Thyroid gland (tissue), 4 donors: ENCODE measurements at regions not wholly inside any gene's neighbourhood (a gene's known extent, or its start where the extent isn't known, plus 50 kb on each side); places are given as distances from the start of the nearest gene placed in this dataset.

Experiments
- DNase-seq, 2 donors: peaks; one replicate each; pipeline ENCODE4 v3.0.0-alpha.2; 2019
- H3K27ac ChIP-seq, 3 donors: fragments of 200-600 bp; sonication (generic); 1 replicate in 2 of 3; 2 replicates in 1 of 3; pipeline ENCODE4 v1.5.1; 2016 to 2019; ENCODE audit warnings: mild to moderate bottlenecking in 1 of 3, moderate library complexity in 1 of 3
- H3K27me3 ChIP-seq: fragments of 200-600 bp; sonication (generic); one replicate; pipeline ENCODE4 v1.5.1; 2019
- H3K36me3 ChIP-seq, 2 donors: fragments of 200-600 bp; sonication (generic); one replicate each; pipeline ENCODE4 v1.5.1; 2016 to 2019
- H3K4me1 ChIP-seq, 2 donors: fragments of 200-600 bp; sonication (generic); one replicate each; pipeline ENCODE4 v1.5.1; 2017 to 2019
- H3K4me3 ChIP-seq, 3 donors: fragments of 200-600 bp; sonication (generic); replicated peaks in 1 of 3; 1 replicate in 2 of 3; 2 replicates in 1 of 3; pipeline ENCODE4 v1.5.1; 2016; ENCODE audit warnings: mild to moderate bottlenecking in 1 of 3
- H3K9me3 ChIP-seq: fragments of 200-600 bp; sonication (generic); one replicate; pipeline ENCODE4 v1.5.1; 2017
- POLR2A ChIP-seq, 2 donors: fragments of 450-650 bp; IDR thresholded peaks; one replicate each; pipeline ENCODE4 v1.6.1; 2017; ENCODE audit warnings: antibody characterized with exemption in 2 of 2, mild to moderate bottlenecking in 2 of 2, moderate library complexity in 1 of 2
- WGBS, 2 donors: methylation state at CpG; one replicate each; pipeline ENCODE4 v1.1.5; 2017; 5-methylcytosine and 5-hydroxymethylcytosine counted together
- intact Hi-C: fragments of 100-400 bp; cut with DNase I; formaldehyde crosslinking; loops from one replicate; pipeline ENCODE4 v1.15.1; 2023
- TF ChIP-seq, protein P1 (sequence below), 6 experiments: fragments of 200-600 bp in 3 of 6; fragments of 450-650 bp in 3 of 6; sonication (generic) in 3 of 6; IDR thresholded peaks; one replicate each; pipeline ENCODE4 v1.5.1; 2016 to 2019; ENCODE audit warnings: antibody characterized with exemption in 6 of 6, mild to moderate bottlenecking in 2 of 6, inconsistent platforms in 1 of 6, moderate library complexity in 1 of 6

DNA sequence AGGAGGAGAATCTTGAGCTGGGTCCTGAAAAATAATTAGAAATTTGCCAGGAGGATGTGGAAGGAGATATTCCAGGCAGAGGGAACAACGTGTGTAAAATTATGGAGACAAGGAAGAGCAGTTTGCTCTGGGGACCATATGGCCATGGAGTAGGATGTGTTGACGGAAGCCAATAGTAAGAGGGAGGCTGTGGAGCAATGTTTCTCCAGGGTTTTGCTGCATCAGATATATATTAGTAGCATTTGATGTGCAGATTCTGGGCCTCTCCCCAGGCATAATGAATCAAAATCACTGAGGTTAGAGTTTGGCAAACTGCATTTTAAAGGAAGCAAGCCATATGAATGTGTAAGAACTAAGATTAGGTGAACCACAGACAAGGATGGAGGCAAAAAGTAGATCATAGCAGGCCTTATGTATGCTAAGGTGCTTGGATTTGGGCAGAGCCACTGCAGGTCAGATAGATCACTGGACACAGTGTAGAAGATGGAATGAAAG lies 192.9 kb upstream of the IL12A start:
- intact Hi-C loops = no loop called here
- 86 to 98% methylated on average over 2 of the region's 2 CpGs for WGBS, 2 donors
- no peaks in the 10 kb centered on the region for H3K27me3 ChIP-seq
- H3K27ac ChIP-seq = no peak overlapping the region
- no peaks in the 10 kb centered on the region for H3K9me3 ChIP-seq
- TF ChIP-seq, protein P1, sequence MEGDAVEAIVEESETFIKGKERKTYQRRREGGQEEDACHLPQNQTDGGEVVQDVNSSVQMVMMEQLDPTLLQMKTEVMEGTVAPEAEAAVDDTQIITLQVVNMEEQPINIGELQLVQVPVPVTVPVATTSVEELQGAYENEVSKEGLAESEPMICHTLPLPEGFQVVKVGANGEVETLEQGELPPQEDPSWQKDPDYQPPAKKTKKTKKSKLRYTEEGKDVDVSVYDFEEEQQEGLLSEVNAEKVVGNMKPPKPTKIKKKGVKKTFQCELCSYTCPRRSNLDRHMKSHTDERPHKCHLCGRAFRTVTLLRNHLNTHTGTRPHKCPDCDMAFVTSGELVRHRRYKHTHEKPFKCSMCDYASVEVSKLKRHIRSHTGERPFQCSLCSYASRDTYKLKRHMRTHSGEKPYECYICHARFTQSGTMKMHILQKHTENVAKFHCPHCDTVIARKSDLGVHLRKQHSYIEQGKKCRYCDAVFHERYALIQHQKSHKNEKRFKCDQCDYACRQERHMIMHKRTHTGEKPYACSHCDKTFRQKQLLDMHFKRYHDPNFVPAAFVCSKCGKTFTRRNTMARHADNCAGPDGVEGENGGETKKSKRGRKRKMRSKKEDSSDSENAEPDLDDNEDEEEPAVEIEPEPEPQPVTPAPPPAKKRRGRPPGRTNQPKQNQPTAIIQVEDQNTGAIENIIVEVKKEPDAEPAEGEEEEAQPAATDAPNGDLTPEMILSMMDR (IDR thresholded peaks at IDR 0.05) = no peak
- no peak for TF ChIP-seq POLR2A (IDR thresholded peaks at IDR 0.05)
- peaks cover 6 to 15% of the 10 kb centered on the region in 2 donors for H3K4me1 ChIP-seq
- H3K4me3 ChIP-seq = no peak overlapping the region
- H3K36me3 ChIP-seq = no peaks in the 10 kb centered on the region
- DNase-seq = no peak

DNA sequence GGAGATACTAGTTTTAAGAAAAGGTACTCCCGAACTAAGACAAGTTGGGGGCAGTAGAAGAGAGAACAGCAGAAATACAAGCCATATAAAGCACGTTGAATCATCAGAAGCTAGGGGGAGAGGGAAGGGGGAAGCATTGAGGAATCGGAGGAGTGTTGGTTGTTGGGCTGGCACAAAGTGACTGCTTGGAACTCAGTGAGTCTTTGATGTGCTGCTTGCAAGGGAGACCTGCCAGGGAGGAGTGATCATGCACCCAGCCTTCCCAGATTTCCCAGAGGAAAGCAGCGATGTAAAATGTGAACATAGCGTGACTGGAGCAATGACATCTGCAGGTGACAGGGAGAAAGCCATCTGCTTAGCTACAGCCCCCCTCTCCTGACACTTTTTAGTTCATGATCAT lies 192.4 kb upstream of the IL12A start:
- no peaks in the 10 kb centered on the region for H3K9me3 ChIP-seq
- H3K4me1 ChIP-seq = peaks cover 6 to 15% of the 10 kb centered on the region in 2 donors
- H3K36me3 ChIP-seq = no peaks in the 10 kb centered on the region
- no peak overlapping the region for H3K27ac ChIP-seq
- H3K4me3 ChIP-seq = no peak overlapping the region
- DNase-seq = no peak
- intact Hi-C loops = no loop called here
- no peak for TF ChIP-seq POLR2A (IDR thresholded peaks at IDR 0.05)
- TF ChIP-seq, protein P1 (IDR thresholded peaks at IDR 0.05) = no peak
- WGBS, 2 donors = 86 to 87% methylated on average over 5 of the region's 5 CpGs
- no peaks in the 10 kb centered on the region for H3K27me3 ChIP-seq

DNA sequence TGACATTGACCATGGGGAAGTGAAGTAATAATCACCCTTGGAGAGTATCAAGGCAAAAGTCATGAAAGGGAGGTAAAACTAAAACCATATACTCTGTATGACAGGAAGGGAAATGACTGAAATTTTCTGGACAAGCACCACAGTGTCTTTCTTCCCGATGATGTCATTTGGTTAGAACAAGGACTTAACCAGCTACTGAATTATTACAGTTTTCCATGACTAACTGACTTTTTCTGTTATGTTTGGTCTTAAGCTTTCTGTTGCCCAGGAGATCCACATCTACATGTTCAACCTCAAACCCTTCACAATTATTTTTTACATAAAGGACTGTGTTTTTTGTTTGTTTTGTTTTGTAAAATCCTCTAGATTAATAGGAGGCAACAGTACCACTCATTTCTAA lies 191.9 kb upstream of the IL12A start:
- H3K4me3 ChIP-seq = no peak overlapping the region
- intact Hi-C loops = no loop called here
- WGBS, 2 donors = 45 to 69% methylated on average over 1 of the region's 1 CpG
- TF ChIP-seq, protein P1 (IDR thresholded peaks at IDR 0.05) = no peak
- TF ChIP-seq POLR2A (IDR thresholded peaks at IDR 0.05) = no peak
- no peaks in the 10 kb centered on the region for H3K36me3 ChIP-seq
- peaks cover 6 to 15% of the 10 kb centered on the region in 2 donors for H3K4me1 ChIP-seq
- no peaks in the 10 kb centered on the region for H3K9me3 ChIP-seq
- no peaks in the 10 kb centered on the region for H3K27me3 ChIP-seq
- no peak for DNase-seq
- no peak overlapping the region for H3K27ac ChIP-seq

DNA sequence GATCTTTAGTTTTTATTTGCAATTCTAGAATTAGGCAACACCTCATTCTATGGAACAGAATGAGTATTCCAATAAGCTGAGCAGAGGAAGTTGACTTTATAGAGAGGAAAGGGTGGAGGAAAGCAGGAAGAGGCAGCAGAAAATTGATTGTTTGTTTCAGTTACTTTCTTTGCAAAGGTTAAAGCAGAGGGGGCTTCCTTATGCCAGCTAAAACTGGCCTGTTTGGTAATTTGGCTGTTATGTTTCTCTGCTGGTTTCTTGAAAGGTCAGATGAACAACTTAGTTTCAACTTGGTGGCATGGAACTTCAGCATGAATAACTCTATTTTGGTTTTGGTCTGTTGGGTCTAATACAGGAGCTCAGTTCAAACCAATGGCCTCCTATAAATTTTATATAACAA lies 190.9 kb upstream of the IL12A start:
- TF ChIP-seq, protein P1 (IDR thresholded peaks at IDR 0.05) = no peak
- no peak for TF ChIP-seq POLR2A (IDR thresholded peaks at IDR 0.05)

DNA sequence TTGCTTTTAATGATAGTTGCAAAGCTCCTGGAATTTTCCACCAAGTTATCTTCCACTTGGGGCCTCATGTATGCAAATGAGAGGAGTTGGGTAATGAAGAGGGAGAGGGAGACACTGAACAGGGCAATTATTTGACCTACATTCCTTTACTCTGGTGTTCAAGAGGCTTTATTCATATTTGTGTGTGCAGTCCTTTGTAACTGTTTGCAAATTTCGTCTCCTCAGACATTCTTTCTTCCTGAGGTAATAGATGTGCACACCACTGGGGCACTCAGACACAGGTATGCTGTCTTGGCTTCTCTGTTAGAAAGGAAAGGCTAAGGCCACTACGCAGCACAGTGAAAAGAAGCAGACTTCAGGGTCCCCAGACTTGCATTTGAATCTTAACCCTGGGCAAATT lies 189.7 kb upstream of the IL12A start:
- 31 to 39% methylated on average over 2 of the region's 2 CpGs for WGBS, 2 donors
- peak; percentile 30 to 53 for DNase-seq
- Histone ChIP-seq H3K9me3 (no peaks in the 10 kb centered on the region), H3K4me1 (peaks cover 6 to 15% of the 10 kb centered on the region in 2 donors), H3K36me3 (no peaks in the 10 kb centered on the region), H3K27ac (peak overlapping the region in 2 of 3 donors; percentile 42 to 52), H3K27me3 (no peaks in the 10 kb centered on the region), H3K4me3 (no peak overlapping the region)
- TF ChIP-seq POLR2A (IDR thresholded peaks at IDR 0.05) = peak in 1 of 2 donors; percentile 18
- TF ChIP-seq, protein P1 (IDR thresholded peaks at IDR 0.05) = no peak
- intact Hi-C loops = no loop called here

More for the DNA sequence above, 190.9 kb upstream of the IL12A start:
- no peaks in the 10 kb centered on the region for H3K9me3 ChIP-seq
- peaks cover 6 to 15% of the 10 kb centered on the region in 2 donors for H3K4me1 ChIP-seq
- no peak overlapping the region for H3K27ac ChIP-seq
- no peaks in the 10 kb centered on the region for H3K36me3 ChIP-seq
- DNase-seq = no peak
- H3K27me3 ChIP-seq = no peaks in the 10 kb centered on the region
- no peak overlapping the region for H3K4me3 ChIP-seq
- intact Hi-C loops = no loop called here
